ENCODE measurements at regions not wholly inside any gene's neighbourhood (a gene's known extent, or its start where the extent isn't known, plus 50 kb on each side); places are given as distances from the start of the nearest gene placed in this dataset.

DNA sequence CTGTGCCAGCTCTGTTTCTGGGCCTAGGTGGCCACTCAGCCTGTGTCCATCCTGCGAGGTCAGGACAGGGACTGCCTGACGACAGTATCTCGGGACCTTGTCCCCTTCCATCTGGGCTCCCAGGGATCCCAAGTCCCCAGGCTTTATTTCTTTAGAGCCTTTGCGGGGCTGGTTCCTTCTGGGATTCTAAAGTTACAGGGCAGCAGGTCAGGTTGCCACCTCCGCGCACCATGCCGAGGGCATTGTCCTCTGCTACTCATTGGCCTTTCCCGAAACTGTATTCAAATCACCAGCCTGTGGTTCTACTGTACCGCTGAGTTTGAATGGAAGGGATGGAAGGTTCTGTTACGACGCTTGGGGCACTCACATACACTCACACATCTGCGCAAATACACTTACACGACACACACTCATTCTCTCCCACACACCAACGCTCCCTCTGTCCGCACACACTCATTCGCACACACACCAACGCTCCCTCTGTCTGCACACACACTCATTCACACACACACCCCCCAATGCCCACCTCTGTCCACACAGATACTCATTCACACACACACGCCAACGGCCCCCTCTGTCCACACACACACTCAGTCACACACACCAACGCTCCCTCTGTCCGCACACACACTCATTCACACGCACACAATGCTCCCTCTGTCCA lies 59.8 kb upstream of the THBS2 start:
- TF ChIP-seq EZH2 (IDR thresholded peaks at IDR 0.05; ENCODE audit: low read depth, unreplicated experiment) (no peak), EZH2phosphoT487 (IDR thresholded peaks at IDR 0.05; ENCODE audit: unreplicated experiment) (no peak), POLR2AphosphoS5 (IDR thresholded peaks at IDR 0.05; ENCODE audit: low read depth) (no peak), ZNF331 (CRISPR knock-in tag; IDR thresholded peaks at IDR 0.05; ENCODE audit: low read depth) (no peak), NANOG (IDR thresholded peaks at IDR 0.05; ENCODE audit: borderline replicate concordance) (no peak), CREB1 (CRISPR knock-in tag; IDR thresholded peaks at IDR 0.05; ENCODE audit: low read depth) (no peak), JUNB (IDR thresholded peaks at IDR 0.05; ENCODE audit: unreplicated experiment) (no peak), ZNF114 (CRISPR knock-in tag; IDR thresholded peaks at IDR 0.05) (no peak), STAT1 (IDR thresholded peaks at IDR 0.05; ENCODE audit: unreplicated experiment) (no peak)
- TF ChIP-seq, protein P1, sequence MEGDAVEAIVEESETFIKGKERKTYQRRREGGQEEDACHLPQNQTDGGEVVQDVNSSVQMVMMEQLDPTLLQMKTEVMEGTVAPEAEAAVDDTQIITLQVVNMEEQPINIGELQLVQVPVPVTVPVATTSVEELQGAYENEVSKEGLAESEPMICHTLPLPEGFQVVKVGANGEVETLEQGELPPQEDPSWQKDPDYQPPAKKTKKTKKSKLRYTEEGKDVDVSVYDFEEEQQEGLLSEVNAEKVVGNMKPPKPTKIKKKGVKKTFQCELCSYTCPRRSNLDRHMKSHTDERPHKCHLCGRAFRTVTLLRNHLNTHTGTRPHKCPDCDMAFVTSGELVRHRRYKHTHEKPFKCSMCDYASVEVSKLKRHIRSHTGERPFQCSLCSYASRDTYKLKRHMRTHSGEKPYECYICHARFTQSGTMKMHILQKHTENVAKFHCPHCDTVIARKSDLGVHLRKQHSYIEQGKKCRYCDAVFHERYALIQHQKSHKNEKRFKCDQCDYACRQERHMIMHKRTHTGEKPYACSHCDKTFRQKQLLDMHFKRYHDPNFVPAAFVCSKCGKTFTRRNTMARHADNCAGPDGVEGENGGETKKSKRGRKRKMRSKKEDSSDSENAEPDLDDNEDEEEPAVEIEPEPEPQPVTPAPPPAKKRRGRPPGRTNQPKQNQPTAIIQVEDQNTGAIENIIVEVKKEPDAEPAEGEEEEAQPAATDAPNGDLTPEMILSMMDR (conservative IDR thresholded peaks at IDR 0.05; ENCODE audit: low read depth in 2 of 2) = no peak
- TF ChIP-seq, protein P2, sequence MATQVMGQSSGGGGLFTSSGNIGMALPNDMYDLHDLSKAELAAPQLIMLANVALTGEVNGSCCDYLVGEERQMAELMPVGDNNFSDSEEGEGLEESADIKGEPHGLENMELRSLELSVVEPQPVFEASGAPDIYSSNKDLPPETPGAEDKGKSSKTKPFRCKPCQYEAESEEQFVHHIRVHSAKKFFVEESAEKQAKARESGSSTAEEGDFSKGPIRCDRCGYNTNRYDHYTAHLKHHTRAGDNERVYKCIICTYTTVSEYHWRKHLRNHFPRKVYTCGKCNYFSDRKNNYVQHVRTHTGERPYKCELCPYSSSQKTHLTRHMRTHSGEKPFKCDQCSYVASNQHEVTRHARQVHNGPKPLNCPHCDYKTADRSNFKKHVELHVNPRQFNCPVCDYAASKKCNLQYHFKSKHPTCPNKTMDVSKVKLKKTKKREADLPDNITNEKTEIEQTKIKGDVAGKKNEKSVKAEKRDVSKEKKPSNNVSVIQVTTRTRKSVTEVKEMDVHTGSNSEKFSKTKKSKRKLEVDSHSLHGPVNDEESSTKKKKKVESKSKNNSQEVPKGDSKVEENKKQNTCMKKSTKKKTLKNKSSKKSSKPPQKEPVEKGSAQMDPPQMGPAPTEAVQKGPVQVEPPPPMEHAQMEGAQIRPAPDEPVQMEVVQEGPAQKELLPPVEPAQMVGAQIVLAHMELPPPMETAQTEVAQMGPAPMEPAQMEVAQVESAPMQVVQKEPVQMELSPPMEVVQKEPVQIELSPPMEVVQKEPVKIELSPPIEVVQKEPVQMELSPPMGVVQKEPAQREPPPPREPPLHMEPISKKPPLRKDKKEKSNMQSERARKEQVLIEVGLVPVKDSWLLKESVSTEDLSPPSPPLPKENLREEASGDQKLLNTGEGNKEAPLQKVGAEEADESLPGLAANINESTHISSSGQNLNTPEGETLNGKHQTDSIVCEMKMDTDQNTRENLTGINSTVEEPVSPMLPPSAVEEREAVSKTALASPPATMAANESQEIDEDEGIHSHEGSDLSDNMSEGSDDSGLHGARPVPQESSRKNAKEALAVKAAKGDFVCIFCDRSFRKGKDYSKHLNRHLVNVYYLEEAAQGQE (IDR thresholded peaks at IDR 0.05; ENCODE audit: unreplicated experiment) = no peak
- TF ChIP-seq, protein P3, sequence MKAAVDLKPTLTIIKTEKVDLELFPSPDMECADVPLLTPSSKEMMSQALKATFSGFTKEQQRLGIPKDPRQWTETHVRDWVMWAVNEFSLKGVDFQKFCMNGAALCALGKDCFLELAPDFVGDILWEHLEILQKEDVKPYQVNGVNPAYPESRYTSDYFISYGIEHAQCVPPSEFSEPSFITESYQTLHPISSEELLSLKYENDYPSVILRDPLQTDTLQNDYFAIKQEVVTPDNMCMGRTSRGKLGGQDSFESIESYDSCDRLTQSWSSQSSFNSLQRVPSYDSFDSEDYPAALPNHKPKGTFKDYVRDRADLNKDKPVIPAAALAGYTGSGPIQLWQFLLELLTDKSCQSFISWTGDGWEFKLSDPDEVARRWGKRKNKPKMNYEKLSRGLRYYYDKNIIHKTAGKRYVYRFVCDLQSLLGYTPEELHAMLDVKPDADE (IDR thresholded peaks at IDR 0.05) = no peak

All from GM23338 (cell line).